ENCODE measurements at regions not wholly inside any gene's neighbourhood (a gene's known extent, or its start where the extent isn't known, plus 50 kb on each side); places are given as distances from the start of the nearest gene placed in this dataset.

- TF ChIP-seq POLR2A (IDR thresholded peaks at IDR 0.05; ENCODE audit: low read depth, low read length) (no peak), TAF1 (IDR thresholded peaks at IDR 0.05; ENCODE audit: low read depth, low read length) (no peak)
Measured at GRCh38 chr19:32010071-32010470, 335.3 kb upstream of the ZNF507 start.
